GM12878 (cell line): ENCODE measurements at regions not wholly inside any gene's neighbourhood (a gene's known extent, or its start where the extent isn't known, plus 50 kb on each side); places are given as distances from the start of the nearest gene placed in this dataset.

Source experiments
- CBX5 ChIP-seq: sonication (generic); IDR thresholded peaks from 2 replicates; pipeline ENCODE4 v1.6.1; 2016; ENCODE audit warnings: low read depth, moderate library complexity, mild to moderate bottlenecking, inconsistent platforms
- REST ChIP-seq: IDR thresholded peaks from 2 replicates; pipeline ENCODE4 v1.6.1; 2012; ENCODE audit warnings: mild to moderate bottlenecking, low read depth, low read length
- YY1 ChIP-seq: IDR thresholded peaks from 2 replicates; pipeline ENCODE4 v1.6.1; 2011; ENCODE audit warnings: low read depth, mild to moderate bottlenecking, low read length

DNA sequence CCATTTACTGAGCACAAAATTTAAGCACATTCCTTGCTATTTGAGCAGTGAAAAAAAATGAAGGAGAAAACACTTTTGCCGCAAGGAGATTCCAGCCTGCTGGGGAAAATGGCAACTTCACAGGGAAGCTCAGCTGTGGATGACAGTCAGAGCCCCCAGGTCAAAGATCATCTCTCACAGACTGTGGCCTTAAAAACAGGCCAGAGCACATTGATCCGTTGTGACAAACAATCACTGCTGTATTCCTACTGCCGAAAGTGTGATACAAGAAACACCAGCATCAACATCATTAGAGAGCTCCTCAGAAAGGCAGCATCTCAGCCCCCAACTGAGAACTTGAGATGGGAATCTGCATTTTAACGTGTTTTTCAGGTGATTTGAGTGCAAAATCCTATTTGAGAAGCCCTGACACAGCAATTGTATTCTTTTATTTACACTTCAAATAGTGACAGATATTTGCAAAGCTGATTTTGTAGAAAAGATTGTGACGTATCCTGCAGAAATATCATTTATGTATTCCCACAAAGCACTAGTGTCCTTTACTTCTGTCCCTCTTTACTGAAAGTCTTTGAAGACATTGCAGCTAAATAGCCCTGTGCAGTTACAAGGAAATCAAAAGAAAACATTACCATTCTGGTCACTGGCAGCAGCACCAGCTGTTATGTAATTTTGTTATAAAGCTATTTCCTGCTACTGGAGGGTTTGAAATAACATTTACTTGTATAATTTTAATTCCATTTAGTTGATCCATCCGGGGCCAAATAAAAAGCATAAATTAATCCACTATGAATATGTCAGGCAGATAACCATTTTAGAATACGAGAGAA, 652.0 kb downstream of the LIG4 start:
- no peak for TF ChIP-seq CBX5
- no peak for TF ChIP-seq REST
- TF ChIP-seq YY1, result no peak
